ENCODE measurements at regions not wholly inside any gene's neighbourhood (a gene's known extent, or its start where the extent isn't known, plus 50 kb on each side); places are given as distances from the start of the nearest gene placed in this dataset.
"Not testable (repeated sequence)": the region's sequence is repeated elsewhere in the genome, so short reads cannot be mapped to it uniquely, and the experiment has no call there.

DNA sequence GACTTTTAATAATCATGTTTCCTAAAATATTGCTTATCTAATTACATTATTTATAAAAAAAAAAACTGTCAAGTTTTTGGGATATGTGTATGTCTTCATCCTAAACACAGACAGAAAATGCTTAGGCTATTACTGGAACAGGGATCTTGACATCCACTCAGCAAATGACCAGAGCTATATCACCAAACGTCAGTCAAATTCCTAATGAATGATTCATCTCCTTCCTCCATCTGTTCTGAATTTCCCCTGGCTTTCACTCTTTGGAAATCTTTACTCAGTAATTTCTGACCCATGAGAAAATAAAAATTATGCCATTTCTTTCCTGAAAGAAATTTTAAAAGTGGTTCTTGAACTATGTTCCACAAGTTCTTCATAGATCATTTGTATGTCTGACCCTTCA, 552.4 kb upstream of the KCND2 start:
- no peaks in the 10 kb centered on the region for H3K4me1 ChIP-seq (ENCODE audit: insufficient read depth, low read length)
- no peak overlapping the region for H3K4me3 ChIP-seq (ENCODE audit: low read length)
- no peaks in the 10 kb centered on the region for H3K27me3 ChIP-seq (ENCODE audit: insufficient read depth, low read length)
- no peaks in the 10 kb centered on the region for H3K9me3 ChIP-seq (ENCODE audit: low read depth, low read length)

DNA sequence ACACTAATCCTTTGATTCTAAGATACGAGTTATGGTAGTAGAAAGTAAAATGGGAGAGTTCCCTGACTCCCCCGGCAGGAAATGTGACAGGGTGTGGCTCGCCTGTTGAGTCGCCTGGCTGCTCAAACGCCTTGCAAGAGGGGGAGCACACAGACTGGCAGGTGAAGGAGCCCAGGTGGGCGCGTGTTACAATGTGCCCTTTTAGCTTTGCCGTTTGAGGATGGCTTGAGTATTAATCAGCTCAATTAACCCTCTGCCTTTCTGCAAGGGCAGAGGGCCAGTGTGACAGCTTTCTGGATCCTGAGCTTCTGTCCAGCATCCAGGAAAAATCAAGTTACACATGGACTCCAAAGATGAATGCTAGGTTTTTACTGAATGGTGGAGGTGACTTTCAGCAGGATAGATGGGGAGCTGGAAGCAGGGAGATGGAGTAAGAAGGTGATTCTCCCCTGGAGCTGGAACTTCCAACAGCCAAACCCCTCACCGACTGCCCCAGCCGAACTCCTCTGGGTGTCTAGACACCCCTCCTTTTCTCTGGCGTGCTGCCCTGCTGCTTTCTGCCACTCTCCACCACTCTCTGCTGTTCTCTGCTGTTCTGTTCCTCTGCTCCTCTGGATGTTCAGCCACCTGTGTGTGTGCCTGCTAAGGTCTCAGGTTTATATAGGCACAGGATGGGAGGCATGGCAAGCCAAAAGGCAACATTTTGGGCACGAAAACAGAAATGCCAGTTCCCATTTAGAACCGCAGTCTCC, 548.8 kb upstream of the KCND2 start:
- no peaks in the 10 kb centered on the region for H3K27me3 ChIP-seq (ENCODE audit: insufficient read depth, low read length)
- H3K4me3 ChIP-seq (ENCODE audit: low read length), result no peak overlapping the region
- H3K9me3 ChIP-seq (ENCODE audit: low read depth, low read length), result no peaks in the 10 kb centered on the region
- H3K4me1 ChIP-seq (ENCODE audit: insufficient read depth, low read length), result no peaks in the 10 kb centered on the region

GRCh38 chr7:119733127-119733879, 539.7 kb upstream of the KCND2 start:
- Histone ChIP-seq H3K4me1 (ENCODE audit: insufficient read depth, low read length) (no peaks in the 10 kb centered on the region), H3K27me3 (ENCODE audit: insufficient read depth, low read length) (no peaks in the 10 kb centered on the region), H3K4me3 (ENCODE audit: low read length) (no peak overlapping the region), H3K9me3 (ENCODE audit: low read depth, low read length) (no peaks in the 10 kb centered on the region)

GRCh38 chr7:119737390-119737789, 535.6 kb upstream of the KCND2 start:
- Histone ChIP-seq H3K4me1 (ENCODE audit: insufficient read depth, low read length) (no peaks in the 10 kb centered on the region), H3K9me3 (ENCODE audit: low read depth, low read length) (no peaks in the 10 kb centered on the region), H3K4me3 (ENCODE audit: low read length) (no peak overlapping the region), H3K27me3 (ENCODE audit: insufficient read depth, low read length) (no peaks in the 10 kb centered on the region)

- not testable (repeated sequence) for H3K27me3 ChIP-seq (ENCODE audit: insufficient read depth, low read length); H3K9me3 ChIP-seq (ENCODE audit: low read depth, low read length); H3K4me1 ChIP-seq (ENCODE audit: insufficient read depth, low read length); H3K4me3 ChIP-seq (ENCODE audit: low read length)
These were observed 527.7 kb upstream of the KCND2 start for GRCh38 chr7:119745280-119745679.

GRCh38 chr7:119748251-119748860, 524.6 kb upstream of the KCND2 start:
- H3K4me3 ChIP-seq (ENCODE audit: low read length), result no peak overlapping the region
- H3K27me3 ChIP-seq (ENCODE audit: insufficient read depth, low read length), result no peaks in the 10 kb centered on the region
- no peaks in the 10 kb centered on the region for H3K4me1 ChIP-seq (ENCODE audit: insufficient read depth, low read length)
- no peaks in the 10 kb centered on the region for H3K9me3 ChIP-seq (ENCODE audit: low read depth, low read length)

- Histone ChIP-seq H3K9me3 (ENCODE audit: low read depth, low read length) (no peaks in the 10 kb centered on the region), H3K4me1 (ENCODE audit: insufficient read depth, low read length) (no peaks in the 10 kb centered on the region), H3K4me3 (ENCODE audit: low read length) (no peak overlapping the region), H3K27me3 (ENCODE audit: insufficient read depth, low read length) (no peaks in the 10 kb centered on the region)
These were observed 524.0 kb upstream of the KCND2 start for GRCh38 chr7:119748991-119749390.

DNA sequence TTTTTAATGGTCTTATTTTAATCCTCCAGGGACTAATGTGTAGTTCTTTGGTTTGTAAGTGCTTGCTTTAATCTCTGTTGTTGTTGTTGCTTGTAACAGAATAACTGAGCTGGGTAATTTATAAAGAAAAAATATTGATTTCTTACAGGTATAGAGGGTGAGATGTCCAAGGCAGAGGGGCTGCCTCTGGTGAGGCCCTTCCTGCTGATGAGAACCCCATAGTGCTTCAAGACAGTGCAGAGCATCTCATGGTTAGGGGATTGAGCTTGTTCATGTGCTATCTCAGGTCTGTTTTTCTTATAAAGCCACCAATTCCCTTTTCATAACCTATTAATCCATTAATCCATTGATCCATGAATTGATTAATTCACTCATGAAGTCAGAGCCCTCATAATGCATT, 516.3 kb upstream of the KCND2 start:
- Histone ChIP-seq H3K27me3 (ENCODE audit: insufficient read depth, low read length) (no peaks in the 10 kb centered on the region), H3K9me3 (ENCODE audit: low read depth, low read length) (no peaks in the 10 kb centered on the region), H3K4me3 (ENCODE audit: low read length) (no peak overlapping the region), H3K4me1 (ENCODE audit: insufficient read depth, low read length) (no peaks in the 10 kb centered on the region)

GRCh38 chr7:119758254-119758653, 514.7 kb upstream of the KCND2 start:
- no peak overlapping the region for H3K4me3 ChIP-seq (ENCODE audit: low read length)
- H3K9me3 ChIP-seq (ENCODE audit: low read depth, low read length), result no peaks in the 10 kb centered on the region
- no peaks in the 10 kb centered on the region for H3K4me1 ChIP-seq (ENCODE audit: insufficient read depth, low read length)
- H3K27me3 ChIP-seq (ENCODE audit: insufficient read depth, low read length), result no peaks in the 10 kb centered on the region

GRCh38 chr7:119761776-119762175, 511.2 kb upstream of the KCND2 start:
- Histone ChIP-seq H3K9me3 (ENCODE audit: low read depth, low read length) (no peaks in the 10 kb centered on the region), H3K4me3 (ENCODE audit: low read length) (no peak overlapping the region), H3K4me1 (ENCODE audit: insufficient read depth, low read length) (no peaks in the 10 kb centered on the region), H3K27me3 (ENCODE audit: insufficient read depth, low read length) (no peaks in the 10 kb centered on the region)

- H3K27me3 ChIP-seq (ENCODE audit: insufficient read depth, low read length), result no peaks in the 10 kb centered on the region
- H3K4me3 ChIP-seq (ENCODE audit: low read length), result no peak overlapping the region
- H3K4me1 ChIP-seq (ENCODE audit: insufficient read depth, low read length), result no peaks in the 10 kb centered on the region
- no peaks in the 10 kb centered on the region for H3K9me3 ChIP-seq (ENCODE audit: low read depth, low read length)
These were observed 490.7 kb upstream of the KCND2 start for GRCh38 chr7:119782286-119782685.

DNA sequence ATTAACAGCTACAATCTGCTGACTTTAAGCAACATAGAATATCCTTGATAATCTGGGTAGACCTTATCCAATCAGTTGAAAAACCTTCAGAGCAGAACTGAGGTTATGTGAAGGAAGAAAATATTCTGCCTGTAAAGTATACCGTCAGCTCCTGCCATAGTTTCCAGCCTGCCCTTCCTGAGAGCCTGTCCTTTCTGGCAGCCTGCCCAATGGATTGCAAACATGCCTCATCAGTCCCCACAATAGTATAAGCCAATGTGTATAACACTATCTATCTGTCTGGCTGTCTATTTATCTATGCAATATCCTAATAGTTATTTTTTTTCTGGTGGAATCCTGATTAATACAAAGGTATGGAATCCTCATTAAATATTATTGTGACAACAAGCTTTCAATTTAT, 489.2 kb upstream of the KCND2 start:
- peaks cover under 1% of the 10 kb centered on the region for H3K9me3 ChIP-seq (ENCODE audit: low read depth, low read length)
- H3K4me3 ChIP-seq (ENCODE audit: low read length), result no peak overlapping the region
- no peaks in the 10 kb centered on the region for H3K27me3 ChIP-seq (ENCODE audit: insufficient read depth, low read length)
- H3K4me1 ChIP-seq (ENCODE audit: insufficient read depth, low read length), result no peaks in the 10 kb centered on the region

DNA sequence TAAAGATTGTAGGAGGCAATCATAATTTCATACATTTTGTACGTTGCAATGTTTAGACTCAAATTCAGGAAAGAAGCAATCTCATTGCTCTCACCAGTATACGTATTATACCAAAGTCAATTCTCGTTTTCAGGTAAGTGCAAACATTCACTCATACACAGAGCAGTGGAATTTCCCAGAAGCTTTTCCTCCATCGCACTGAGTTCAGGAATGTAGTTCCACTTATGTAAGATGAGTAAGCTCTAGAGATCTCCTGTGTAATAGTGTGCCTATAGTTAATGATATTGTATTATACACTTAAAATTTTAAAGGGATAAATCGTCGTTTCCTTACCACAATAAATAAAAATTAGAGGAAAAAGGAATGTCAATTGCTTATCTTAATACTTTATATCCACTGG, 470.8 kb upstream of the KCND2 start:
- Histone ChIP-seq H3K4me1 (ENCODE audit: insufficient read depth, low read length) (no peaks in the 10 kb centered on the region), H3K9me3 (ENCODE audit: low read depth, low read length) (peaks cover 8% of the 10 kb centered on the region), H3K4me3 (ENCODE audit: low read length) (no peak overlapping the region), H3K27me3 (ENCODE audit: insufficient read depth, low read length) (no peaks in the 10 kb centered on the region)

- Histone ChIP-seq H3K4me1 (ENCODE audit: insufficient read depth, low read length) (no peaks in the 10 kb centered on the region), H3K27me3 (ENCODE audit: insufficient read depth, low read length) (no peaks in the 10 kb centered on the region), H3K9me3 (ENCODE audit: low read depth, low read length) (no peaks in the 10 kb centered on the region), H3K4me3 (ENCODE audit: low read length) (no peak overlapping the region)
These were observed 447.8 kb upstream of the KCND2 start for GRCh38 chr7:119825091-119825655.

DNA sequence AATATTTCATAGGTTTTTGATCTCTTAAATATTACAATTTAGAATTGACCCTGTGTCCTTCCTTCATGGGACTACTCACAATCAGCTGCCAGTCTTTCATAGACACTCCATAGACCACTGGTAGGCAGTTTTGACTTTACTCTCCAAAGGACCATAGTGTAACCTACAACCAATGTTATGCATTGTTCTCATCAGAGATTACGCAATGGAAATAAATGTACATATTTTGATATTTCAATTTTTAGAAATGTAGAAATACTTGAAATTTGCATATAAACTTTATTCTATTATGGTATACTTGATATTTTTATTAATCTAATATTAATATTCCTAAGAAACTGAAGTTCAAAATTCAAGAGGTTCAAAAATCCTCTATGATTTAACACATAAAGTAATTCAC, 446.4 kb upstream of the KCND2 start:
- Histone ChIP-seq H3K27me3 (ENCODE audit: insufficient read depth, low read length) (no peaks in the 10 kb centered on the region), H3K4me1 (ENCODE audit: insufficient read depth, low read length) (no peaks in the 10 kb centered on the region), H3K4me3 (ENCODE audit: low read length) (no peak overlapping the region), H3K9me3 (ENCODE audit: low read depth, low read length) (no peaks in the 10 kb centered on the region)
